ENCODE measurements at regions not wholly inside any gene's neighbourhood (a gene's known extent, or its start where the extent isn't known, plus 50 kb on each side); places are given as distances from the start of the nearest gene placed in this dataset.

DNA sequence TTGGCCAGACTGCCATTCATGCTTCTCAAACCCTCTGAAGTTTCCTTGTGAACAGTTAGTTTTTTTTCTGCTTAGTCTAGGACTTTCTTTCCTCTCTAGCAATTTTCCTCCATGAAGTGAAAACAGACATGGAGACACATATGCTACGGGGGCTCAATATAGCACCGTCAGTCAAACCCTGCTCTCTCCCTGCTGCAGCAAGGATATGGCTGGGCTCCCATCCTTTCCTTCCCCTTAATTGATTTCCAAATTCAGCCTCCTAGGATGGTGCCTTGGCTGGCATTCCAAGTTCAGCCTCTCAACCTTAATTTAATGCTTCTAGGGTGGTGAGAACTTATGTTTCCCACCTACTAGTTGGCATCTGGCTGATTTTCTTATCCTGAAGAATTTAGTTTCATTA is 436.7 kb downstream of the NPIPA7 start:
- no peaks in the 10 kb centered on the region for H3K4me1 ChIP-seq (ENCODE audit: control insufficient read depth, insufficient read depth, low read length)
- ChIA-PET POLR2A (no interaction called here), CTCF (no interaction called here)
- H3K36me3 ChIP-seq (ENCODE audit: control insufficient read depth in 2 of 2, insufficient read depth in 1 of 2, low read length in 2 of 2) = no peaks in the 10 kb centered on the region
- no peak overlapping the region for H3K27ac ChIP-seq (ENCODE audit: extremely low read depth, low read depth, low read length)
- TF ChIP-seq, protein P1, sequence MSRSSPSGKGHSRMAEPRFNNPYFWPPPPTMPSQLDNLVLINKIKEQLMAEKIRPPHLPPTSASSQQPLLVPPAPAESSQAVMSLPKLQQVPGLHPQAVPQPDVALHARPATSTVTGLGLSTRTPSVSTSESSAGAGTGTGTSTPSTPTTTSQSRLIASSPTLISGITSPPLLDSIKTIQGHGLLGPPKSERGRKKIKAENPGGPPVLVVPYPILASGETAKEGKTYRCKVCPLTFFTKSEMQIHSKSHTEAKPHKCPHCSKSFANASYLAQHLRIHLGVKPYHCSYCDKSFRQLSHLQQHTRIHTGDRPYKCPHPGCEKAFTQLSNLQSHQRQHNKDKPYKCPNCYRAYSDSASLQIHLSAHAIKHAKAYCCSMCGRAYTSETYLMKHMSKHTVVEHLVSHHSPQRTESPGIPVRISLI (tag by site-specific recombination; IDR thresholded peaks at IDR 0.05) = no peak
- TF ChIP-seq ZBTB48 (tag by site-specific recombination; IDR thresholded peaks at IDR 0.05) (no peak), ZNF248 (tag by site-specific recombination; IDR thresholded peaks at IDR 0.05) (no peak), MZF1 (tag by site-specific recombination; IDR thresholded peaks at IDR 0.05; ENCODE audit: borderline replicate concordance) (no peak), ZEB2 (tag by site-specific recombination; IDR thresholded peaks at IDR 0.05) (no peak), EGR2 (tag by site-specific recombination; IDR thresholded peaks at IDR 0.05; ENCODE audit: low read depth) (no peak), ZNF610 (tag by site-specific recombination; IDR thresholded peaks at IDR 0.05; ENCODE audit: borderline replicate concordance) (no peak), ZNF560 (tag by site-specific recombination; IDR thresholded peaks at IDR 0.05; ENCODE audit: borderline replicate concordance) (no peak)
- TF ChIP-seq, protein P2, sequence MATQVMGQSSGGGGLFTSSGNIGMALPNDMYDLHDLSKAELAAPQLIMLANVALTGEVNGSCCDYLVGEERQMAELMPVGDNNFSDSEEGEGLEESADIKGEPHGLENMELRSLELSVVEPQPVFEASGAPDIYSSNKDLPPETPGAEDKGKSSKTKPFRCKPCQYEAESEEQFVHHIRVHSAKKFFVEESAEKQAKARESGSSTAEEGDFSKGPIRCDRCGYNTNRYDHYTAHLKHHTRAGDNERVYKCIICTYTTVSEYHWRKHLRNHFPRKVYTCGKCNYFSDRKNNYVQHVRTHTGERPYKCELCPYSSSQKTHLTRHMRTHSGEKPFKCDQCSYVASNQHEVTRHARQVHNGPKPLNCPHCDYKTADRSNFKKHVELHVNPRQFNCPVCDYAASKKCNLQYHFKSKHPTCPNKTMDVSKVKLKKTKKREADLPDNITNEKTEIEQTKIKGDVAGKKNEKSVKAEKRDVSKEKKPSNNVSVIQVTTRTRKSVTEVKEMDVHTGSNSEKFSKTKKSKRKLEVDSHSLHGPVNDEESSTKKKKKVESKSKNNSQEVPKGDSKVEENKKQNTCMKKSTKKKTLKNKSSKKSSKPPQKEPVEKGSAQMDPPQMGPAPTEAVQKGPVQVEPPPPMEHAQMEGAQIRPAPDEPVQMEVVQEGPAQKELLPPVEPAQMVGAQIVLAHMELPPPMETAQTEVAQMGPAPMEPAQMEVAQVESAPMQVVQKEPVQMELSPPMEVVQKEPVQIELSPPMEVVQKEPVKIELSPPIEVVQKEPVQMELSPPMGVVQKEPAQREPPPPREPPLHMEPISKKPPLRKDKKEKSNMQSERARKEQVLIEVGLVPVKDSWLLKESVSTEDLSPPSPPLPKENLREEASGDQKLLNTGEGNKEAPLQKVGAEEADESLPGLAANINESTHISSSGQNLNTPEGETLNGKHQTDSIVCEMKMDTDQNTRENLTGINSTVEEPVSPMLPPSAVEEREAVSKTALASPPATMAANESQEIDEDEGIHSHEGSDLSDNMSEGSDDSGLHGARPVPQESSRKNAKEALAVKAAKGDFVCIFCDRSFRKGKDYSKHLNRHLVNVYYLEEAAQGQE (tag by site-specific recombination; IDR thresholded peaks at IDR 0.05) = no peak
- TF ChIP-seq, protein P3, sequence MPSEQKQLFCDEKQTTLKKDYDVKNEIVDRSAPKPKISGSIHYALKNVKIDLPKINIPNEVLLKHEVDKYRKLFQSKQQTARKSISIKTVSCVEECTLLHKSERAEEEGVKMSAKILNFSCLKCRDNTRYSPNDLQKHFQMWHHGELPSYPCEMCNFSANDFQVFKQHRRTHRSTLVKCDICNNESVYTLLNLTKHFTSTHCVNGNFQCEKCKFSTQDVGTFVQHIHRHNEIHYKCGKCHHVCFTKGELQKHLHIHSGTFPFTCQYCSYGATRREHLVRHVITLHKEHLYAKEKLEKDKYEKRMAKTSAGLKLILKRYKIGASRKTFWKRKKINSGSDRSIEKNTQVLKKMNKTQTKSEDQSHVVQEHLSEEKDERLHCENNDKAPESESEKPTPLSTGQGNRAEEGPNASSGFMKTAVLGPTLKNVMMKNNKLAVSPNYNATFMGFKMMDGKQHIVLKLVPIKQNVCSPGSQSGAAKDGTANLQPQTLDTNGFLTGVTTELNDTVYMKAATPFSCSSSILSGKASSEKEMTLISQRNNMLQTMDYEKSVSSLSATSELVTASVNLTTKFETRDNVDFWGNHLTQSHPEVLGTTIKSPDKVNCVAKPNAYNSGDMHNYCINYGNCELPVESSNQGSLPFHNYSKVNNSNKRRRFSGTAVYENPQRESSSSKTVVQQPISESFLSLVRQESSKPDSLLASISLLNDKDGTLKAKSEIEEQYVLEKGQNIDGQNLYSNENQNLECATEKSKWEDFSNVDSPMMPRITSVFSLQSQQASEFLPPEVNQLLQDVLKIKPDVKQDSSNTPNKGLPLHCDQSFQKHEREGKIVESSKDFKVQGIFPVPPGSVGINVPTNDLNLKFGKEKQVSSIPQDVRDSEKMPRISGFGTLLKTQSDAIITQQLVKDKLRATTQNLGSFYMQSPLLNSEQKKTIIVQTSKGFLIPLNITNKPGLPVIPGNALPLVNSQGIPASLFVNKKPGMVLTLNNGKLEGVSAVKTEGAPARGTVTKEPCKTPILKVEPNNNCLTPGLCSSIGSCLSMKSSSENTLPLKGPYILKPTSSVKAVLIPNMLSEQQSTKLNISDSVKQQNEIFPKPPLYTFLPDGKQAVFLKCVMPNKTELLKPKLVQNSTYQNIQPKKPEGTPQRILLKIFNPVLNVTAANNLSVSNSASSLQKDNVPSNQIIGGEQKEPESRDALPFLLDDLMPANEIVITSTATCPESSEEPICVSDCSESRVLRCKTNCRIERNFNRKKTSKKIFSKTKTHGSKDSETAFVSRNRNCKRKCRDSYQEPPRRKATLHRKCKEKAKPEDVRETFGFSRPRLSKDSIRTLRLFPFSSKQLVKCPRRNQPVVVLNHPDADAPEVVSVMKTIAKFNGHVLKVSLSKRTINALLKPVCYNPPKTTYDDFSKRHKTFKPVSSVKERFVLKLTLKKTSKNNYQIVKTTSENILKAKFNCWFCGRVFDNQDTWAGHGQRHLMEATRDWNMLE (tag by site-specific recombination; conservative IDR thresholded peaks at IDR 0.05; ENCODE audit: low read depth) = no peak
- TF ChIP-seq, protein P4, sequence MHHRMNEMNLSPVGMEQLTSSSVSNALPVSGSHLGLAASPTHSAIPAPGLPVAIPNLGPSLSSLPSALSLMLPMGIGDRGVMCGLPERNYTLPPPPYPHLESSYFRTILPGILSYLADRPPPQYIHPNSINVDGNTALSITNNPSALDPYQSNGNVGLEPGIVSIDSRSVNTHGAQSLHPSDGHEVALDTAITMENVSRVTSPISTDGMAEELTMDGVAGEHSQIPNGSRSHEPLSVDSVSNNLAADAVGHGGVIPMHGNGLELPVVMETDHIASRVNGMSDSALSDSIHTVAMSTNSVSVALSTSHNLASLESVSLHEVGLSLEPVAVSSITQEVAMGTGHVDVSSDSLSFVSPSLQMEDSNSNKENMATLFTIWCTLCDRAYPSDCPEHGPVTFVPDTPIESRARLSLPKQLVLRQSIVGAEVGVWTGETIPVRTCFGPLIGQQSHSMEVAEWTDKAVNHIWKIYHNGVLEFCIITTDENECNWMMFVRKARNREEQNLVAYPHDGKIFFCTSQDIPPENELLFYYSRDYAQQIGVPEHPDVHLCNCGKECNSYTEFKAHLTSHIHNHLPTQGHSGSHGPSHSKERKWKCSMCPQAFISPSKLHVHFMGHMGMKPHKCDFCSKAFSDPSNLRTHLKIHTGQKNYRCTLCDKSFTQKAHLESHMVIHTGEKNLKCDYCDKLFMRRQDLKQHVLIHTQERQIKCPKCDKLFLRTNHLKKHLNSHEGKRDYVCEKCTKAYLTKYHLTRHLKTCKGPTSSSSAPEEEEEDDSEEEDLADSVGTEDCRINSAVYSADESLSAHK (tag by site-specific recombination; IDR thresholded peaks at IDR 0.05) = no peak
- TF ChIP-seq, protein P5, sequence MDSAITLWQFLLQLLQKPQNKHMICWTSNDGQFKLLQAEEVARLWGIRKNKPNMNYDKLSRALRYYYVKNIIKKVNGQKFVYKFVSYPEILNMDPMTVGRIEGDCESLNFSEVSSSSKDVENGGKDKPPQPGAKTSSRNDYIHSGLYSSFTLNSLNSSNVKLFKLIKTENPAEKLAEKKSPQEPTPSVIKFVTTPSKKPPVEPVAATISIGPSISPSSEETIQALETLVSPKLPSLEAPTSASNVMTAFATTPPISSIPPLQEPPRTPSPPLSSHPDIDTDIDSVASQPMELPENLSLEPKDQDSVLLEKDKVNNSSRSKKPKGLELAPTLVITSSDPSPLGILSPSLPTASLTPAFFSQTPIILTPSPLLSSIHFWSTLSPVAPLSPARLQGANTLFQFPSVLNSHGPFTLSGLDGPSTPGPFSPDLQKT (IDR thresholded peaks at IDR 0.05; ENCODE audit: borderline replicate concordance, low read depth, low read length) = no peak
- TF ChIP-seq, protein P6, sequence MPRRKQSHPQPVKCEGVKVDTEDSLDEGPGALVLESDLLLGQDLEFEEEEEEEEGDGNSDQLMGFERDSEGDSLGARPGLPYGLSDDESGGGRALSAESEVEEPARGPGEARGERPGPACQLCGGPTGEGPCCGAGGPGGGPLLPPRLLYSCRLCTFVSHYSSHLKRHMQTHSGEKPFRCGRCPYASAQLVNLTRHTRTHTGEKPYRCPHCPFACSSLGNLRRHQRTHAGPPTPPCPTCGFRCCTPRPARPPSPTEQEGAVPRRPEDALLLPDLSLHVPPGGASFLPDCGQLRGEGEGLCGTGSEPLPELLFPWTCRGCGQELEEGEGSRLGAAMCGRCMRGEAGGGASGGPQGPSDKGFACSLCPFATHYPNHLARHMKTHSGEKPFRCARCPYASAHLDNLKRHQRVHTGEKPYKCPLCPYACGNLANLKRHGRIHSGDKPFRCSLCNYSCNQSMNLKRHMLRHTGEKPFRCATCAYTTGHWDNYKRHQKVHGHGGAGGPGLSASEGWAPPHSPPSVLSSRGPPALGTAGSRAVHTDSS (tag by site-specific recombination; IDR thresholded peaks at IDR 0.05) = no peak
- TF ChIP-seq, protein P7, sequence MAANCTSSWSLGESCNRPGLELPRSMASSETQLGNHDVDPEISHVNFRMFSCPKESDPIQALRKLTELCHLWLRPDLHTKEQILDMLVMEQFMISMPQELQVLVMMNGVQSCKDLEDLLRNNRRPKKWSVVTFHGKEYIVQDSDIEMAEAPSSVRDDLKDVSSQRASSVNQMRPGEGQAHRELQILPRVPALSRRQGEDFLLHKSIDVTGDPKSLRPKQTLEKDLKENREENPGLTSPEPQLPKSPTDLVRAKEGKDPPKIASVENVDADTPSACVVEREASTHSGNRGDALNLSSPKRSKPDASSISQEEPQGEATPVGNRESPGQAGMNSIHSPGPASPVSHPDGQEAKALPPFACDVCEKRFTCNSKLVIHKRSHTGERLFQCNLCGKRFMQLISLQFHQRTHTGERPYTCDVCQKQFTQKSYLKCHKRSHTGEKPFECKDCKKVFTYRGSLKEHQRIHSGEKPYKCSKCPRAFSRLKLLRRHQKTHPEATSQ (tag by site-specific recombination; IDR thresholded peaks at IDR 0.05) = no peak
- H3K9me3 ChIP-seq (ENCODE audit: control insufficient read depth, insufficient read depth, low read depth, low read length) = no peaks in the 10 kb centered on the region
- H3K4me3 ChIP-seq (ENCODE audit: low read depth, low read length) = no peak overlapping the region

Measured in HEK293 (cell line).